ENCODE measurements at regions not wholly inside any gene's neighbourhood (a gene's known extent, or its start where the extent isn't known, plus 50 kb on each side); places are given as distances from the start of the nearest gene placed in this dataset.

- no peak for DNase-seq (ENCODE audit: low spot score)
- TF ChIP-seq CTCF (IDR thresholded peaks at IDR 0.05; ENCODE audit: extremely low read depth, missing control alignments), result no peak
These were observed 260.5 kb downstream of the C1D start for GRCh38 chr2:67802291-67802690.

GRCh38 chr2:67802824-67803223 is 260.0 kb downstream of the C1D start:
- no peak for TF ChIP-seq CTCF (IDR thresholded peaks at IDR 0.05; ENCODE audit: extremely low read depth, missing control alignments)
- DNase-seq (ENCODE audit: low spot score), result no peak

GRCh38 chr2:67806816-67807215 is 256.0 kb downstream of the C1D start:
- no peak for TF ChIP-seq CTCF (IDR thresholded peaks at IDR 0.05; ENCODE audit: extremely low read depth, missing control alignments)
- no peak for DNase-seq (ENCODE audit: low spot score)

- TF ChIP-seq CTCF (IDR thresholded peaks at IDR 0.05; ENCODE audit: extremely low read depth, missing control alignments), result no peak
- DNase-seq (ENCODE audit: low spot score), result no peak
These were observed 254.7 kb downstream of the C1D start for GRCh38 chr2:67808112-67808511.

GRCh38 chr2:67812682-67813081 is 250.1 kb downstream of the C1D start:
- no peak for TF ChIP-seq CTCF (IDR thresholded peaks at IDR 0.05; ENCODE audit: extremely low read depth, missing control alignments)
- DNase-seq (ENCODE audit: low spot score), result no peak

GRCh38 chr2:67823726-67824125 is 239.1 kb downstream of the C1D start:
- no peak for TF ChIP-seq CTCF (IDR thresholded peaks at IDR 0.05; ENCODE audit: extremely low read depth, missing control alignments)
- no peak for DNase-seq (ENCODE audit: low spot score)

- TF ChIP-seq CTCF (IDR thresholded peaks at IDR 0.05; ENCODE audit: extremely low read depth, missing control alignments), result no peak
- DNase-seq (ENCODE audit: low spot score), result no peak
These were observed 238.6 kb downstream of the C1D start for GRCh38 chr2:67824186-67824585.

All from GM20000 (cell line).